ACC112 (cell line): ENCODE measurements at regions not wholly inside any gene's neighbourhood (a gene's known extent, or its start where the extent isn't known, plus 50 kb on each side); places are given as distances from the start of the nearest gene placed in this dataset.

Experiments used
- H2AFZ ChIP-seq: fragments of 200-600 bp; sonication (generic); one replicate; pipeline ENCODE4 v1.6.0; 2017; ENCODE audit warnings: antibody characterized with exemption, low read length; ENCODE audit not compliant: unreplicated experiment
- H3K27ac ChIP-seq: fragments of 200-600 bp; sonication (generic); 2 replicates; pipeline ENCODE4 v1.5.1; 2014; ENCODE audit warnings: low read depth, mild to moderate bottlenecking, antibody characterized with exemption, low read length, moderate library complexity
- H3K27me3 ChIP-seq: fragments of 200-600 bp; sonication (generic); 2 replicates; pipeline ENCODE4 v1.6.1; 2014; ENCODE audit warnings: mild to moderate bottlenecking, antibody characterized with exemption, low read length, moderate library complexity, mixed read lengths; ENCODE audit not compliant: insufficient read depth
- H3K36me3 ChIP-seq: fragments of 200-600 bp; sonication (generic); 2 replicates; pipeline ENCODE4 v1.6.1; 2016; ENCODE audit warnings: mild to moderate bottlenecking, antibody characterized with exemption, low read length, moderate library complexity, mixed read lengths; ENCODE audit not compliant: insufficient read depth
- H3K4me1 ChIP-seq: fragments of 200-600 bp; sonication (generic); one replicate; pipeline ENCODE4 v1.6.1; 2016; ENCODE audit warnings: low read length, mixed read lengths; ENCODE audit not compliant: insufficient read depth, unreplicated experiment, control insufficient read depth
- H3K4me3 ChIP-seq: fragments of 200-600 bp; sonication (generic); 2 replicates; pipeline ENCODE4 v1.5.1; 2014; ENCODE audit warnings: mild to moderate bottlenecking, low read depth, low read length
- H3K79me2 ChIP-seq: fragments of 200-600 bp; sonication (generic); one replicate; pipeline ENCODE4 v1.6.0; 2016; ENCODE audit warnings: low read length; ENCODE audit not compliant: control insufficient read depth, unreplicated experiment, insufficient read depth

- Histone ChIP-seq H3K36me3 (no peaks in the 10 kb centered on the region), H3K27me3 (peaks cover 43% of the 10 kb centered on the region), H3K4me3 (no peak overlapping the region), H3K27ac (no peak overlapping the region), H2AFZ (no peak overlapping the region), H3K79me2 (no peaks in the 10 kb centered on the region), H3K4me1 (peaks cover 14% of the 10 kb centered on the region)
Observed at GRCh38 chr1:229063154-229063773, 207.6 kb upstream of the RAB4A start.

GRCh38 chr1:229064320-229065168 lies 206.4 kb upstream of the RAB4A start:
- H3K27ac ChIP-seq: no peak overlapping the region
- H2AFZ ChIP-seq: no peak overlapping the region
- peaks cover 49% of the 10 kb centered on the region for H3K27me3 ChIP-seq
- H3K79me2 ChIP-seq: no peaks in the 10 kb centered on the region
- H3K4me1 ChIP-seq: peaks cover 5% of the 10 kb centered on the region
- no peaks in the 10 kb centered on the region for H3K36me3 ChIP-seq
- H3K4me3 ChIP-seq: no peak overlapping the region

GRCh38 chr1:229065613-229066012 lies 205.3 kb upstream of the RAB4A start:
- peaks cover 52% of the 10 kb centered on the region for H3K27me3 ChIP-seq
- H3K36me3 ChIP-seq: no peaks in the 10 kb centered on the region
- no peaks in the 10 kb centered on the region for H3K79me2 ChIP-seq
- H2AFZ ChIP-seq: no peak overlapping the region
- H3K4me1 ChIP-seq: no peaks in the 10 kb centered on the region
- no peak overlapping the region for H3K4me3 ChIP-seq
- H3K27ac ChIP-seq: no peak overlapping the region

- no peaks in the 10 kb centered on the region for H3K4me1 ChIP-seq
- peaks cover 52% of the 10 kb centered on the region for H3K27me3 ChIP-seq
- H3K27ac ChIP-seq: no peak overlapping the region
Observed at GRCh38 chr1:229066591-229066990, 204.3 kb upstream of the RAB4A start.

GRCh38 chr1:229067546-229067945 lies 203.4 kb upstream of the RAB4A start:
- Histone ChIP-seq H3K27ac (no peak overlapping the region), H3K36me3 (no peaks in the 10 kb centered on the region), H3K4me1 (no peaks in the 10 kb centered on the region), H2AFZ (no peak overlapping the region), H3K27me3 (peaks cover 47% of the 10 kb centered on the region), H3K79me2 (no peaks in the 10 kb centered on the region), H3K4me3 (no peak overlapping the region)

More at GRCh38 chr1:229066591-229066990, 204.3 kb upstream of the RAB4A start:
- Histone ChIP-seq H3K36me3 (no peaks in the 10 kb centered on the region), H3K79me2 (no peaks in the 10 kb centered on the region), H3K4me3 (no peak overlapping the region), H2AFZ (no peak overlapping the region)

GRCh38 chr1:229068270-229068987 lies 202.5 kb upstream of the RAB4A start:
- Histone ChIP-seq H3K36me3 (no peaks in the 10 kb centered on the region), H3K79me2 (no peaks in the 10 kb centered on the region), H3K27me3 (peaks cover 47% of the 10 kb centered on the region), H3K4me3 (no peak overlapping the region), H3K4me1 (no peaks in the 10 kb centered on the region), H3K27ac (no peak overlapping the region), H2AFZ (no peak overlapping the region)

GRCh38 chr1:229069176-229069575 lies 201.7 kb upstream of the RAB4A start:
- no peak overlapping the region for H2AFZ ChIP-seq
- H3K79me2 ChIP-seq: no peaks in the 10 kb centered on the region
- no peaks in the 10 kb centered on the region for H3K4me1 ChIP-seq
- peaks cover 43% of the 10 kb centered on the region for H3K27me3 ChIP-seq
- no peaks in the 10 kb centered on the region for H3K36me3 ChIP-seq
- no peak overlapping the region for H3K27ac ChIP-seq
- no peak overlapping the region for H3K4me3 ChIP-seq

- Histone ChIP-seq H3K36me3 (no peaks in the 10 kb centered on the region), H3K27me3 (peaks cover 41% of the 10 kb centered on the region), H2AFZ (no peak overlapping the region), H3K79me2 (no peaks in the 10 kb centered on the region), H3K4me3 (no peak overlapping the region), H3K4me1 (no peaks in the 10 kb centered on the region), H3K27ac (no peak overlapping the region)
Observed at GRCh38 chr1:229070168-229070567, 200.7 kb upstream of the RAB4A start.

- H2AFZ ChIP-seq: no peak overlapping the region
- no peaks in the 10 kb centered on the region for H3K79me2 ChIP-seq
- no peaks in the 10 kb centered on the region for H3K4me1 ChIP-seq
- H3K36me3 ChIP-seq: no peaks in the 10 kb centered on the region
- no peak overlapping the region for H3K4me3 ChIP-seq
- peaks cover 45% of the 10 kb centered on the region for H3K27me3 ChIP-seq
- H3K27ac ChIP-seq: no peak overlapping the region
Observed at GRCh38 chr1:229073251-229073650, 197.7 kb upstream of the RAB4A start.

- Histone ChIP-seq H3K36me3 (no peaks in the 10 kb centered on the region), H3K4me1 (no peaks in the 10 kb centered on the region), H3K79me2 (no peaks in the 10 kb centered on the region), H3K4me3 (no peak overlapping the region), H3K27me3 (peaks cover 52% of the 10 kb centered on the region), H2AFZ (no peak overlapping the region), H3K27ac (no peak overlapping the region)
Observed at GRCh38 chr1:229075217-229075616, 195.7 kb upstream of the RAB4A start.
